ENCODE measurements at regions not wholly inside any gene's neighbourhood (a gene's known extent, or its start where the extent isn't known, plus 50 kb on each side); places are given as distances from the start of the nearest gene placed in this dataset.

DNA sequence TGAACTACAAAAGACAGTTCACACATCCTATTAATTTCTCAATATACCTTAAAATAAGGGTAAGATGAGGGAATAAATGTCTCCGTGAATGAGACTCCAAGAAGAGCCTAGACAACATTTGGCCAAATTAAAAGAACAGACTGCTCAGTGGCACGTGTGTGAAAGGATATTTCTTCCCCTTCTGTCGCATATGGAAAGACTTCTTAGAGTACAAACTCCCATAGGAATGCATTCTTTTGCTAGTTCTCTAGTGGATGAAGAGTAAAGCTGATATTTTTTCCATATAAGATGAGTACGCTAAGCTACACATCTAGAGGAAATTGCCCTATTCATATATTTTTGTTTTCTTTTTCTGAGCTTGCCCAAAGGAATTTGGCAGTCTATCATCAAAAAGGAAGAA, 710.0 kb upstream of the ID2 start:
- TF ChIP-seq, protein P1, sequence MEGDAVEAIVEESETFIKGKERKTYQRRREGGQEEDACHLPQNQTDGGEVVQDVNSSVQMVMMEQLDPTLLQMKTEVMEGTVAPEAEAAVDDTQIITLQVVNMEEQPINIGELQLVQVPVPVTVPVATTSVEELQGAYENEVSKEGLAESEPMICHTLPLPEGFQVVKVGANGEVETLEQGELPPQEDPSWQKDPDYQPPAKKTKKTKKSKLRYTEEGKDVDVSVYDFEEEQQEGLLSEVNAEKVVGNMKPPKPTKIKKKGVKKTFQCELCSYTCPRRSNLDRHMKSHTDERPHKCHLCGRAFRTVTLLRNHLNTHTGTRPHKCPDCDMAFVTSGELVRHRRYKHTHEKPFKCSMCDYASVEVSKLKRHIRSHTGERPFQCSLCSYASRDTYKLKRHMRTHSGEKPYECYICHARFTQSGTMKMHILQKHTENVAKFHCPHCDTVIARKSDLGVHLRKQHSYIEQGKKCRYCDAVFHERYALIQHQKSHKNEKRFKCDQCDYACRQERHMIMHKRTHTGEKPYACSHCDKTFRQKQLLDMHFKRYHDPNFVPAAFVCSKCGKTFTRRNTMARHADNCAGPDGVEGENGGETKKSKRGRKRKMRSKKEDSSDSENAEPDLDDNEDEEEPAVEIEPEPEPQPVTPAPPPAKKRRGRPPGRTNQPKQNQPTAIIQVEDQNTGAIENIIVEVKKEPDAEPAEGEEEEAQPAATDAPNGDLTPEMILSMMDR (conservative IDR thresholded peaks at IDR 0.05), result no peak
- Histone ChIP-seq H3K9me3 (ENCODE audit: control insufficient read depth, low read length) (no peaks in the 10 kb centered on the region), H3K27me3 (ENCODE audit: control insufficient read depth, insufficient read depth, low read length, poor library complexity, severe bottlenecking) (no peaks in the 10 kb centered on the region), H3K9ac (ENCODE audit: extremely low read depth, low read length, poor library complexity, severe bottlenecking) (no peak overlapping the region), H3K4me3 (ENCODE audit: low read length) (no peak overlapping the region), H3K27ac (ENCODE audit: low read depth, low read length) (no peak overlapping the region), H3K4me1 (ENCODE audit: control insufficient read depth, insufficient read depth, low read length) (no peaks in the 10 kb centered on the region), H3K36me3 (ENCODE audit: control insufficient read depth, insufficient read depth, low read length) (no peaks in the 10 kb centered on the region)
- no peak for DNase-seq
- no peak overlapping the region for H3K27ac Mint-ChIP-seq
- H3K27me3 Mint-ChIP-seq (ENCODE audit: insufficient read depth), result peaks cover 1% of the 10 kb centered on the region
- H3K36me3 Mint-ChIP-seq (ENCODE audit: low read depth), result no peaks in the 10 kb centered on the region
- no peaks in the 10 kb centered on the region for H3K9me3 Mint-ChIP-seq
- no peak overlapping the region for H3K4me3 Mint-ChIP-seq
- 94 to 100% methylated on average over 1 to 4 of the region's 4 CpGs for WGBS, 2 experiments (ENCODE audit: insufficient coverage in 1 of 2, insufficient read length in 1 of 2)
- no peaks in the 10 kb centered on the region for H3K4me1 Mint-ChIP-seq

DNA sequence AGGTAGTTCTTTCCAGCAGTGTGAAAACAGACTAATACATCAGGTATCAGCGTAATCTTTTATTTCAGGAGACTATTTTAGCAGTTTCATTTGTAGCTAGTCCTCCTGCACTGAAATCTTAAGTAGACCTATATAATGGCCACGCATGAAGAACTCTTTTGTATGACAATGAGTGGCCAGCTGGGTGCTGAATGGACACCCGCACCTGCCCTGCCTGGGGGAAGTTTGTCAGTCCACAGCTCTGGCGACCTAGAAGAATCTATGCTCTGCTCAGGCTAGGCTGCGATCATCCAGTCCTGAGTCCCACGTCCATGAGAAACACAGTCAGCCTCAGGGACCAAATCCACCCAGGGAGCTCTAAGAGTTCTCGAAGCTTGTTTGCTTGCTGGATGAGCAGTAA, 709.2 kb upstream of the ID2 start:
- no peak overlapping the region for H3K4me3 ChIP-seq (ENCODE audit: low read length)
- Mint-ChIP-seq H3K36me3 (ENCODE audit: low read depth) (no peaks in the 10 kb centered on the region), H3K27me3 (ENCODE audit: insufficient read depth) (peaks cover 1% of the 10 kb centered on the region), H3K27ac (no peak overlapping the region), H3K4me1 (peaks cover 1% of the 10 kb centered on the region), H3K9me3 (no peaks in the 10 kb centered on the region), H3K4me3 (no peak overlapping the region)
- no peaks in the 10 kb centered on the region for H3K27me3 ChIP-seq (ENCODE audit: control insufficient read depth, insufficient read depth, low read length, poor library complexity, severe bottlenecking)
- no peaks in the 10 kb centered on the region for H3K36me3 ChIP-seq (ENCODE audit: control insufficient read depth, insufficient read depth, low read length)
- no peaks in the 10 kb centered on the region for H3K4me1 ChIP-seq (ENCODE audit: control insufficient read depth, insufficient read depth, low read length)
- no peak for DNase-seq
- H3K27ac ChIP-seq (ENCODE audit: low read depth, low read length), result no peak overlapping the region
- TF ChIP-seq, protein P1 (conservative IDR thresholded peaks at IDR 0.05), result no peak
- H3K9ac ChIP-seq (ENCODE audit: extremely low read depth, low read length, poor library complexity, severe bottlenecking), result no peak overlapping the region
- whole genome bisulfite sequencing, 2 experiments (ENCODE audit: insufficient coverage in 1 of 2, insufficient read length in 1 of 2), result 67 to 75% methylated on average over 7 of the region's 7 CpGs
- no peaks in the 10 kb centered on the region for H3K9me3 ChIP-seq (ENCODE audit: control insufficient read depth, low read length)

DNA sequence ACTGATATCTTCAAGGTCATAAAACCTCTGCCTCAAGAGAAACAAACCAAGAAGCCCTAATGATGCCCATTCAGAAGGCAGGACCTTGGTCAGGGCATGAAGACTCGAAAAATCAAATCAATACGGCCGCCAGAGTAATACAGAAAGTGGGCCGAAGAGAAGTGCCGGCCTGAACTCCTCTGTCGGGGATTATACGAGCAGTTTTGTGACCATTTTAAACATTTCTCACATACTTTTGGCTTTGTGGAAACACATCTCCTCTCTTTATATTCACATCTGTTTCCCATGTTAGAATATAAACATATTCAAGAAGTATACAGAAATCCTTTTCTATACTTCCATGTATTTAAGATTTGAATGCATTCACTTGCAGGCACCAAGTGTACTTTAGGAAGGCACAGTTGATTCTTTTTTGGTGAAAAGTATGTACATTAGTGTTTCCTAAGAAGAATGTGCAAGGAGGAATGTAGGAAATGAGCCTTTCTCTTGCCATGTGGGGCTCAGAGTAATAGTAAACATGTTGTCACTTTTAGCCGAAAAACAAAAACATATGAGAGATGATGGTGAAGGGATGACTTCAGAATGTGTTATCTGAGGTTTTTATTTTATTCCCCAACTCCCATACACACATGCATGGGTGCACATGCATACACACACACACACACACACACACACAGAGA, 707.9 kb upstream of the ID2 start:
- Mint-ChIP-seq H3K4me3 (no peak overlapping the region), H3K27me3 (ENCODE audit: insufficient read depth) (peaks cover 1% of the 10 kb centered on the region), H3K9me3 (no peaks in the 10 kb centered on the region), H3K4me1 (peaks cover 7% of the 10 kb centered on the region), H3K36me3 (ENCODE audit: low read depth) (no peaks in the 10 kb centered on the region), H3K27ac (no peak overlapping the region)
- 91 to 93% methylated on average over 4 to 8 of the region's 8 CpGs for WGBS, 2 experiments (ENCODE audit: insufficient coverage in 1 of 2, insufficient read length in 1 of 2)
- Histone ChIP-seq H3K36me3 (ENCODE audit: control insufficient read depth, insufficient read depth, low read length) (no peaks in the 10 kb centered on the region), H3K27ac (ENCODE audit: low read depth, low read length) (no peak overlapping the region), H3K9me3 (ENCODE audit: control insufficient read depth, low read length) (no peaks in the 10 kb centered on the region), H3K27me3 (ENCODE audit: control insufficient read depth, insufficient read depth, low read length, poor library complexity, severe bottlenecking) (no peaks in the 10 kb centered on the region), H3K4me3 (ENCODE audit: low read length) (no peak overlapping the region), H3K9ac (ENCODE audit: extremely low read depth, low read length, poor library complexity, severe bottlenecking) (no peak overlapping the region), H3K4me1 (ENCODE audit: control insufficient read depth, insufficient read depth, low read length) (no peaks in the 10 kb centered on the region)
- TF ChIP-seq, protein P1 (conservative IDR thresholded peaks at IDR 0.05), result no peak
- DNase-seq, result no peak

All from endodermal cell (in vitro differentiated cells).